Parathyroid adenoma (tissue), 2 donors: ENCODE measurements at regions not wholly inside any gene's neighbourhood (a gene's known extent, or its start where the extent isn't known, plus 50 kb on each side); places are given as distances from the start of the nearest gene placed in this dataset.

Experiments
- H2AFZ ChIP-seq: fragments of 300-600 bp; sonication (generic); one replicate; pipeline ENCODE4 v1.7.0; 2017; ENCODE audit warnings: antibody characterized with exemption, mild to moderate bottlenecking
- H3K27ac ChIP-seq: fragments of 300-600 bp; sonication (generic); one replicate; pipeline ENCODE4 v1.7.0; 2017
- H3K27me3 ChIP-seq: fragments of 300-600 bp; sonication (generic); one replicate; pipeline ENCODE4 v1.7.0; 2017; ENCODE audit warnings: low read length; ENCODE audit not compliant: control insufficient read depth, insufficient read depth
- H3K36me3 ChIP-seq: fragments of 300-600 bp; sonication (generic); one replicate; pipeline ENCODE4 v1.7.0; 2017; ENCODE audit warnings: low read length; ENCODE audit not compliant: control insufficient read depth, insufficient read depth
- H3K4me1 ChIP-seq: fragments of 300-600 bp; sonication (generic); one replicate; pipeline ENCODE4 v1.7.0; 2017; ENCODE audit warnings: control low read depth
- H3K4me2 ChIP-seq: fragments of 300-600 bp; sonication (generic); one replicate; pipeline ENCODE4 v1.7.0; 2017; ENCODE audit warnings: low read length
- H3K4me3 ChIP-seq: fragments of 300-600 bp; sonication (generic); one replicate; pipeline ENCODE4 v1.7.0; 2017; ENCODE audit warnings: low read depth, low read length
- H3K79me2 ChIP-seq: fragments of 300-600 bp; sonication (generic); one replicate; pipeline ENCODE4 v1.7.0; 2017; ENCODE audit warnings: control low read depth
- H3K9ac ChIP-seq: fragments of 300-600 bp; sonication (generic); one replicate; pipeline ENCODE4 v1.7.0; 2017; ENCODE audit warnings: mild to moderate bottlenecking
- H3K9me3 ChIP-seq: fragments of 300-600 bp; sonication (generic); one replicate; pipeline ENCODE4 v1.7.0; 2017; ENCODE audit warnings: low read length; ENCODE audit not compliant: control insufficient read depth
- CTCF ChIP-seq: fragments of 300-600 bp; sonication (generic); IDR thresholded peaks from one replicate; pipeline ENCODE4 v1.7.0; 2017; ENCODE audit warnings: antibody characterized with exemption, mild to moderate bottlenecking
- donor health status: primary hyperparathyroidism.

GRCh38 chr12:30135776-30136175, 352.0 kb upstream of the TMTC1 start:
- no peaks in the 10 kb centered on the region for H3K4me1 ChIP-seq

DNA sequence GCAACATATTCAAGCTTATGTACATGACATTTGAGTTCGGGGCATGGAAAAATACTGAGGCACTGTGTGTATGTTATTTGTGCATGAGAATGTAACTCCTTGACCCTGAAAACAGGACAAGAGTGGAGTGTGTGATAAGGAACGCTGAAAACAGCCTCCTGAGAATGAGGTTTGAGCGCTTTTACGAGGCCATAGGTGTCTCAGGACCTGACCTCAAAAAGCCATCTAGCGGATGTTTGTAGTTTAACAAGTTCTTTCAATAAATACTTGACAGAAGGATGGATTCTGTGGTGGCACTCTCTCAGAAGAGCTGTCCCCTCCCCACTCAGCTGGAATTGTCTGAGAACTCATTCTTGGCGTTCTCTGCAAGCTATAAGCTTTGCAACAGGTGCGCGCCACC, 350.5 kb upstream of the TMTC1 start:
- Histone ChIP-seq H3K4me1 (no peaks in the 10 kb centered on the region), H3K36me3 (no peaks in the 10 kb centered on the region), H3K27ac (no peak overlapping the region), H3K4me3 (no peak overlapping the region), H3K4me2 (no peak overlapping the region), H3K27me3 (no peaks in the 10 kb centered on the region), H3K9ac (no peak overlapping the region), H3K9me3 (no peaks in the 10 kb centered on the region), H2AFZ (no peak overlapping the region), H3K79me2 (no peaks in the 10 kb centered on the region)
- TF ChIP-seq CTCF = no peak

More at GRCh38 chr12:30135776-30136175, 352.0 kb upstream of the TMTC1 start:
- Histone ChIP-seq H3K36me3 (no peaks in the 10 kb centered on the region), H3K79me2 (no peaks in the 10 kb centered on the region), H3K27ac (no peak overlapping the region), H3K27me3 (no peaks in the 10 kb centered on the region), H3K9me3 (no peaks in the 10 kb centered on the region), H2AFZ (no peak overlapping the region), H3K4me2 (no peak overlapping the region), H3K9ac (no peak overlapping the region), H3K4me3 (no peak overlapping the region)
- TF ChIP-seq CTCF = no peak

GRCh38 chr12:30126944-30127343, 343.2 kb upstream of the TMTC1 start:
- H2AFZ ChIP-seq = no peak overlapping the region
- no peak overlapping the region for H3K9ac ChIP-seq
- no peak overlapping the region for H3K4me3 ChIP-seq
- TF ChIP-seq CTCF = no peak
- H3K9me3 ChIP-seq = no peaks in the 10 kb centered on the region
- no peak overlapping the region for H3K27ac ChIP-seq
- H3K79me2 ChIP-seq = no peaks in the 10 kb centered on the region
- H3K36me3 ChIP-seq = no peaks in the 10 kb centered on the region
- H3K4me1 ChIP-seq = no peaks in the 10 kb centered on the region
- H3K27me3 ChIP-seq = no peaks in the 10 kb centered on the region
- H3K4me2 ChIP-seq = no peak overlapping the region

- no peak overlapping the region for H3K4me2 ChIP-seq
- no peak for TF ChIP-seq CTCF
- H3K27me3 ChIP-seq = no peaks in the 10 kb centered on the region
- H3K27ac ChIP-seq = no peak overlapping the region
- no peaks in the 10 kb centered on the region for H3K9me3 ChIP-seq
- no peak overlapping the region for H3K4me3 ChIP-seq
- H2AFZ ChIP-seq = no peak overlapping the region
- H3K36me3 ChIP-seq = no peaks in the 10 kb centered on the region
- no peaks in the 10 kb centered on the region for H3K79me2 ChIP-seq
- H3K4me1 ChIP-seq = no peaks in the 10 kb centered on the region
- H3K9ac ChIP-seq = no peak overlapping the region
Measured at GRCh38 chr12:30120522-30120921, 336.8 kb upstream of the TMTC1 start.

DNA sequence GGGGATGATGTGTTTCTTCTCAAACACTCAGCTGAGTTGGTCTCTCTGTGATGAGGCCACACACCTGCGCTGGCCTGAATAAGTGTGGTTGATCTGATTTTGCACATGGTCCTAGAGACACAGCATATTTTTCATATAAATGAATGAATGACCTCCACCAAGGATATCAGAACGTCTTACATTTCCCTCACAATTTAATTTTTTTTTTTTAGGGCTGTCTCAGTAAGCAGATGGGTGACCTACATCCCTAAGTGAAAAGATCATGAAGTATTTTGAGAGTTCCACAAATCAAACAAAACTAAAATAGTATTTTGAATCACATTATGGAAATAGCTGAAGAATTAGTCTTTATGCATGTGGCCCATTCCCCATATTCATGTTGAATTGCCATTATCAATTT, 333.7 kb upstream of the TMTC1 start:
- Histone ChIP-seq H3K9ac (no peak overlapping the region), H2AFZ (no peak overlapping the region), H3K27me3 (no peaks in the 10 kb centered on the region), H3K27ac (no peak overlapping the region), H3K4me2 (no peak overlapping the region), H3K9me3 (no peaks in the 10 kb centered on the region), H3K4me3 (no peak overlapping the region), H3K36me3 (no peaks in the 10 kb centered on the region), H3K79me2 (no peaks in the 10 kb centered on the region), H3K4me1 (no peaks in the 10 kb centered on the region)
- no peak for TF ChIP-seq CTCF
